ENCODE measurements at regions not wholly inside any gene's neighbourhood (a gene's known extent, or its start where the extent isn't known, plus 50 kb on each side); places are given as distances from the start of the nearest gene placed in this dataset.
"Not testable (repeated sequence)": the region's sequence is repeated elsewhere in the genome, so short reads cannot be mapped to it uniquely, and the experiment has no call there.

- no peak for DNase-seq (ENCODE audit: low read depth in 2 of 2)
Observed at GRCh38 chr13:40042991-40043390, 387.5 kb downstream of the COG6 start.

- DNase-seq (ENCODE audit: low read depth in 2 of 2), result no peak
Observed at GRCh38 chr13:40043764-40044163, 388.3 kb downstream of the COG6 start.

- DNase-seq (ENCODE audit: low read depth in 2 of 2), result no peak
Observed at GRCh38 chr13:40047322-40047771, 391.9 kb downstream of the COG6 start.

- no peak for DNase-seq (ENCODE audit: low read depth in 2 of 2)
Observed at GRCh38 chr13:40048551-40048950, 393.1 kb downstream of the COG6 start.

GRCh38 chr13:40052954-40053353 is 397.5 kb downstream of the COG6 start:
- DNase-seq (ENCODE audit: low read depth in 2 of 2), result no peak

- no peak for DNase-seq (ENCODE audit: low read depth in 2 of 2)
Observed at GRCh38 chr13:40053401-40053800, 397.9 kb downstream of the COG6 start.

GRCh38 chr13:40054422-40054821 is 399.0 kb downstream of the COG6 start:
- not testable (repeated sequence) for DNase-seq (ENCODE audit: low read depth in 2 of 2)

- DNase-seq (ENCODE audit: low read depth in 2 of 2), result no peak
Observed at GRCh38 chr13:40056898-40057619, 401.6 kb downstream of the COG6 start.

GRCh38 chr13:40058757-40059236 is 403.3 kb downstream of the COG6 start:
- no peak for DNase-seq (ENCODE audit: low read depth in 2 of 2)

- DNase-seq (ENCODE audit: low read depth in 2 of 2), result no peak
Observed at GRCh38 chr13:40059540-40060232, 404.2 kb downstream of the COG6 start.

- DNase-seq (ENCODE audit: low read depth in 2 of 2), result no peak
Observed at GRCh38 chr13:40060296-40061007, 405.0 kb downstream of the COG6 start.

GRCh38 chr13:40061466-40062450 is 406.3 kb downstream of the COG6 start:
- no peak for DNase-seq (ENCODE audit: low read depth in 2 of 2)

GRCh38 chr13:40063278-40063698 is 407.8 kb downstream of the COG6 start:
- DNase-seq (ENCODE audit: low read depth in 2 of 2), result no peak

GRCh38 chr13:40063703-40064102 is 408.2 kb downstream of the COG6 start:
- no peak for DNase-seq (ENCODE audit: low read depth in 2 of 2)

- no peak for DNase-seq (ENCODE audit: low read depth in 2 of 2)
Observed at GRCh38 chr13:40064154-40065097, 409.0 kb downstream of the COG6 start.

GRCh38 chr13:40069173-40070044 is 413.9 kb downstream of the COG6 start:
- DNase-seq (ENCODE audit: low read depth in 2 of 2), result peak; percentile 58 to 59

GRCh38 chr13:40070357-40070756 is 414.9 kb downstream of the COG6 start:
- no peak for DNase-seq (ENCODE audit: low read depth in 2 of 2)

GRCh38 chr13:40072663-40073120 is 417.2 kb downstream of the COG6 start:
- no peak for DNase-seq (ENCODE audit: low read depth in 2 of 2)

- DNase-seq (ENCODE audit: low read depth in 2 of 2), result no peak
Observed at GRCh38 chr13:40074338-40074737, 418.9 kb downstream of the COG6 start.

Data from stimulated activated CD8-positive, alpha-beta memory T cell treated with anti-CD3 and anti-CD28 coated beads, Interleukin-7, amount 100 ng/mL, for 4 hours (primary cell).